HFFc6 (cell line): ENCODE measurements at regions not wholly inside any gene's neighbourhood (a gene's known extent, or its start where the extent isn't known, plus 50 kb on each side); places are given as distances from the start of the nearest gene placed in this dataset.

ENCODE experiments used
- DNase-seq: peaks from one replicate; pipeline ENCODE4 v3.0.0-alpha.2; 2018
- H3K27ac Mint-ChIP-seq: 2 replicates; pipeline ENCODE4 v1.8.0; 2020; ENCODE audit warnings: mild to moderate bottlenecking, mixed read lengths
- H3K27me3 Mint-ChIP-seq: 2 replicates; pipeline ENCODE4 v1.8.0; 2021; ENCODE audit warnings: mild to moderate bottlenecking, moderate library complexity, mixed read lengths; ENCODE audit not compliant: insufficient read depth
- H3K36me3 Mint-ChIP-seq: 2 replicates; pipeline ENCODE4 v1.8.0; 2021; ENCODE audit warnings: low read depth, mixed read lengths
- H3K4me1 Mint-ChIP-seq: 2 replicates; pipeline ENCODE4 v1.8.0; 2020; ENCODE audit warnings: low read depth, mixed read lengths
- H3K4me3 Mint-ChIP-seq: 2 replicates; pipeline ENCODE4 v1.8.0; 2020; ENCODE audit warnings: mild to moderate bottlenecking, moderate library complexity, mixed read lengths
- H3K9me3 Mint-ChIP-seq: 2 replicates; pipeline ENCODE4 v1.8.0; 2020; ENCODE audit warnings: mild to moderate bottlenecking, mixed read lengths
- TF ChIP-seq, protein P1 (sequence below): fragments of 200-600 bp; sonication (generic); IDR thresholded peaks from 2 replicates; pipeline ENCODE4 v1.5.0; 2021; ENCODE audit warnings: antibody characterized with exemption, mild to moderate bottlenecking

DNA sequence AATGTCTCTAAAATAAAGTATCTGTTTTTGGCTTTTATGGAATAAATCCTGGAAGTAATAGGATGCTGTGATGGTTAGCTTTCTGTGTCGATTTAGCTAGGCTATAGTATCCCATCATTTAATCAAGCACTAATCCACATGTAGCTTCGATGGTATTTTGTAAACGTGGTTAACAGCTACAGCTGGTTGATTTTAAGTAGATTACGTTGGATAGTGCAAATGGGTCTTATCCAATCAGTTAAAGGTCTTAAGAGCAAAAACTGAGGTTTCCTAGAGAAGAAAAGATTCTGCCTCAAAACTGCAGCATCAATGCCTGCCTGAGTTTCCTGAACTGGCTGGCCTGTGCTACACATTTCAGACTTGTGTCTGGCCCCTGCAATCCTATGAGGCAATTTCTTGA is 314.2 kb upstream of the SORL1-AS1 start:
- no peaks in the 10 kb centered on the region for H3K9me3 Mint-ChIP-seq
- H3K27ac Mint-ChIP-seq: no peak overlapping the region
- no peaks in the 10 kb centered on the region for H3K36me3 Mint-ChIP-seq
- peaks cover 13% of the 10 kb centered on the region for H3K4me1 Mint-ChIP-seq
- TF ChIP-seq, protein P1, sequence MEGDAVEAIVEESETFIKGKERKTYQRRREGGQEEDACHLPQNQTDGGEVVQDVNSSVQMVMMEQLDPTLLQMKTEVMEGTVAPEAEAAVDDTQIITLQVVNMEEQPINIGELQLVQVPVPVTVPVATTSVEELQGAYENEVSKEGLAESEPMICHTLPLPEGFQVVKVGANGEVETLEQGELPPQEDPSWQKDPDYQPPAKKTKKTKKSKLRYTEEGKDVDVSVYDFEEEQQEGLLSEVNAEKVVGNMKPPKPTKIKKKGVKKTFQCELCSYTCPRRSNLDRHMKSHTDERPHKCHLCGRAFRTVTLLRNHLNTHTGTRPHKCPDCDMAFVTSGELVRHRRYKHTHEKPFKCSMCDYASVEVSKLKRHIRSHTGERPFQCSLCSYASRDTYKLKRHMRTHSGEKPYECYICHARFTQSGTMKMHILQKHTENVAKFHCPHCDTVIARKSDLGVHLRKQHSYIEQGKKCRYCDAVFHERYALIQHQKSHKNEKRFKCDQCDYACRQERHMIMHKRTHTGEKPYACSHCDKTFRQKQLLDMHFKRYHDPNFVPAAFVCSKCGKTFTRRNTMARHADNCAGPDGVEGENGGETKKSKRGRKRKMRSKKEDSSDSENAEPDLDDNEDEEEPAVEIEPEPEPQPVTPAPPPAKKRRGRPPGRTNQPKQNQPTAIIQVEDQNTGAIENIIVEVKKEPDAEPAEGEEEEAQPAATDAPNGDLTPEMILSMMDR: no peak
- peaks cover 7% of the 10 kb centered on the region for H3K27me3 Mint-ChIP-seq
- DNase-seq: no peak
- H3K4me3 Mint-ChIP-seq: no peak overlapping the region

DNA sequence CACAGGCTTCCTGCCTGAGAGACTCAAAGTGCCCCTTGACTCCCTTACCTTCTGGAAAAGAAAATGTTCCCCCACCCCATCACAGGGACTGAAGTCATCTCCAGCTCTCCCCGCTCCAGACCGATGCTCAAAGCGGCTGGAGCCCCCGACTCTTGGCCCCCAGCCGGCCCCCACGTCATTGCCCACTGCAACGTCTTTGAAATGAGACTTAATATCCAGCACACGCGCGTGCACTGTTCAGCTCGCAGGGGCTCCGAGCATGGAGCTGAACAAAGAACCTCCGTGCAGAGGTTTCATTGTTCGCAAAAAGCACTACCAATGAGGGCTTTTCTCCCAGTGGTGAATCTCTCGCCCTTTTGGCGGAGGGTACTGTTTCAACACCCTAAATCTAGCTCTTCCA is 313.4 kb upstream of the SORL1-AS1 start:
- no peak overlapping the region for H3K4me3 Mint-ChIP-seq
- H3K27ac Mint-ChIP-seq: no peak overlapping the region
- TF ChIP-seq, protein P1: no peak
- H3K9me3 Mint-ChIP-seq: no peaks in the 10 kb centered on the region
- DNase-seq: no peak
- H3K4me1 Mint-ChIP-seq: peaks cover 13% of the 10 kb centered on the region
- no peaks in the 10 kb centered on the region for H3K36me3 Mint-ChIP-seq
- H3K27me3 Mint-ChIP-seq: peaks cover 7% of the 10 kb centered on the region

DNA sequence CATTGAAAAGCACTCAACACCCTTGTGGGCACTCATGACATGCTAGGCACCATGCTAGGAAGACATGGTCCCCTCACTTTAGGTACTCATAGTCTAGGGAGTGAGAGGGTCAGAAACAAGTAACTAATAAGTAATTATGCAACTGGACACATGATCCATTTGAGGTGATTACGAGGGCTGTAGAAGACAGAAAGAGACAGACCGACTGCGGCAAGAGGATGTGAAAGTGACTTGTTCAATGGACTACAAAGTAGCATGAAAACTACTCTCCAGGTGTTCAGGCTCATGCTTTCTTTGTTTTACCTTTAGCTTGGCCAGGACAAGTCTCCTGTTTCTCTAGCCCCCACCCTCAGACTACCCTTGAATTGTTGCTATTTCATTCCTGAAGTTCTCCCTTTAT is 310.8 kb upstream of the SORL1-AS1 start:
- Mint-ChIP-seq H3K27ac (no peak overlapping the region), H3K9me3 (no peaks in the 10 kb centered on the region), H3K4me1 (peaks cover 13% of the 10 kb centered on the region), H3K36me3 (no peaks in the 10 kb centered on the region), H3K4me3 (no peak overlapping the region), H3K27me3 (peaks cover 3% of the 10 kb centered on the region)
- DNase-seq: no peak
- TF ChIP-seq, protein P1: no peak

DNA sequence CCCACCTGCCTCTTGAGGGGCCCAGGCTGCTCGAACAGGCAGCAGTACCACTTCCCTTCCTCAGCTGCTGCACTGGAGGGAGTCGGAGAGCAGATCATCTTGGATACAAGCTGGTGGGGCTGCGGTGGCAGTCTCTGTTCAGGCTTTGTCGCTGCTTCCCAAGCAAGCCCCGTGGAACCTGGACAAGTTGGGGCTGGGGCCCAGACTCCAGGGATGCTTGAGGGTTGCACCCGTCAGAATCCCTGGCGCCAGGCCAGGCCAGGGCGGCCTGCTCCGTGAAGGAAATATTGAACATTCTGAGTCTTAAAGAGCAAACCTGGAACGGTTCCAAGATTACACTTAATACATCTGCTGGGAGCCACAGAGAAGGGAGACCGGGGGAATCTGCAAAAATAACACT is 310.1 kb upstream of the SORL1-AS1 start:
- Mint-ChIP-seq H3K36me3 (no peaks in the 10 kb centered on the region), H3K4me3 (peak overlapping the region; percentile 5; the same call in 1 of the 2 replicates), H3K27me3 (peaks cover 2% of the 10 kb centered on the region), H3K9me3 (no peaks in the 10 kb centered on the region), H3K4me1 (peaks cover 11% of the 10 kb centered on the region), H3K27ac (no peak overlapping the region)
- TF ChIP-seq, protein P1: no peak
- no peak for DNase-seq

DNA sequence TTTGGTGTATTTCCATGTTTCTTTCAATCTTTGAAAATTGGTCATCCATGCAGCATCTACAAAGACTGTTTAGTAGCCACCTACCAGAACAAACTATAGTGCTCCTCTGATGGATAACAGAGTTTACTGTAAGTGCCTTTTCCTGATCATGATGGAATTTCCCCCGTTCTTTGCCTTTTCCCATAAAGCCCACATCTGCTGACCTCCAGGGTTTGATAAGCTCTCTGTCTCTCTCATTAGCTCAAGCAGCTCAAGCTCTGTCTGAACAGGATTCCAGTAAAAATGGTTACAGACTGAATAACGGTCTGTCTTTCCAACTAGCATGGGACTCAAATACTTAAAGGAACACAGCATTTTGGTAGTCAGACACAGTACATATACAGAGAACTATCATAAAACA is 308.4 kb upstream of the SORL1-AS1 start:
- no peaks in the 10 kb centered on the region for H3K9me3 Mint-ChIP-seq
- no peak overlapping the region for H3K27ac Mint-ChIP-seq
- no peaks in the 10 kb centered on the region; the same call in 1 of the 2 replicates for H3K27me3 Mint-ChIP-seq
- peaks cover 9% of the 10 kb centered on the region; the same call in 1 of the 2 replicates for H3K4me1 Mint-ChIP-seq
- no peak for DNase-seq
- H3K4me3 Mint-ChIP-seq: no peak overlapping the region
- H3K36me3 Mint-ChIP-seq: no peaks in the 10 kb centered on the region
- TF ChIP-seq, protein P1: no peak
